SU-DHL-6 (cell line): ENCODE measurements at regions not wholly inside any gene's neighbourhood (a gene's known extent, or its start where the extent isn't known, plus 50 kb on each side); places are given as distances from the start of the nearest gene placed in this dataset.

Source experiments
- EZH2phosphoT487 ChIP-seq: fragments of 200-600 bp; sonication (generic), shearing (Covaris generic); conservative IDR thresholded peaks from 2 replicates; pipeline ENCODE4 v1.6.1; 2018; ENCODE audit warnings: mild to moderate bottlenecking, antibody characterized with exemption, low read length, moderate library complexity, mixed read lengths
- TF ChIP-seq, protein P1 (sequence below): fragments of 200-600 bp; sonication (generic); IDR thresholded peaks from one replicate; pipeline ENCODE4 v1.5.1; 2017; ENCODE audit warnings: antibody characterized with exemption, mild to moderate bottlenecking, low read length, moderate library complexity; ENCODE audit not compliant: insufficient read depth, poor library complexity, severe bottlenecking

DNA sequence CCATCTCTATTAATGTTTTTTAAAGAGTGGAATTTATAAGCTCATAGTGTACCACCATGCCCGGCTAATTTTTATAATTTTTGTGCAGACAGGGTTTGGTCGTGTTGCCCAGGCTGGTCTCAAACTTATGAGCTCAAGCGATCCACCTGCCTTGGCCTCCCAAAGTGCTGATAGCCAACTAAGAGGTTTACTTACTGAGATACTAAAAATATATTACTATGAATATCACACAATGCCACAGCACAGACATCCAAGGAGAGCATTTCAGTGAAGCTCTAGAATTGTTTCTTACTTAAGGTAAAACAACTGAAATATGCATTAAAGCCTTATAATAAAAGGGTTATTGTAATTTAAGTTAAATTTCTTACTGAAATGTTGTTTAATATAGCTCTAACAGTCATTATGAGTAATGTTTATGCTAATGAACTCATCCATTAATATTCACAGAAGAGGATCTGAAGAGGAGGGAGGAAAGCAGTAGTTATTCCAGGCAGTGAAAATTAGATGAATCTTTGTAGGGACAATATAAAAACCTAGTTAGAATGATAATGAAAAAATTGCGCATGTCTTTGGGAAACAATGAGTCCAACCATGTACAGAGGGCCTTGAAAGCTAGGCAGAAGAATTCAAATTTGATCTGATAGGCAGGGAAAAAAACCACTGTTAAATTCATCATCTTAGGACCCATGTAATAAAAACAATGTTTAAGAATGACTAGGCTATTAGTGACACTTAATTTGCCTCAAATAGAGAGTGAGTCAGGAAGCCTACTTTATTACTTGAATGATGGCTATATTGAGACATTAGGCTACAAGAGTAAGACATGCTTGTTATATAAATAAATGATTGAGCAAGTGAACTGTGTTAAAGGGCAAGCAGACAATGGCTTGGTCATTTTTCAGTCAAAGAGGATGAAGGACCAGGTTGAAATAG is 99.2 kb downstream of the SLC41A2 start:
- TF ChIP-seq, protein P1, sequence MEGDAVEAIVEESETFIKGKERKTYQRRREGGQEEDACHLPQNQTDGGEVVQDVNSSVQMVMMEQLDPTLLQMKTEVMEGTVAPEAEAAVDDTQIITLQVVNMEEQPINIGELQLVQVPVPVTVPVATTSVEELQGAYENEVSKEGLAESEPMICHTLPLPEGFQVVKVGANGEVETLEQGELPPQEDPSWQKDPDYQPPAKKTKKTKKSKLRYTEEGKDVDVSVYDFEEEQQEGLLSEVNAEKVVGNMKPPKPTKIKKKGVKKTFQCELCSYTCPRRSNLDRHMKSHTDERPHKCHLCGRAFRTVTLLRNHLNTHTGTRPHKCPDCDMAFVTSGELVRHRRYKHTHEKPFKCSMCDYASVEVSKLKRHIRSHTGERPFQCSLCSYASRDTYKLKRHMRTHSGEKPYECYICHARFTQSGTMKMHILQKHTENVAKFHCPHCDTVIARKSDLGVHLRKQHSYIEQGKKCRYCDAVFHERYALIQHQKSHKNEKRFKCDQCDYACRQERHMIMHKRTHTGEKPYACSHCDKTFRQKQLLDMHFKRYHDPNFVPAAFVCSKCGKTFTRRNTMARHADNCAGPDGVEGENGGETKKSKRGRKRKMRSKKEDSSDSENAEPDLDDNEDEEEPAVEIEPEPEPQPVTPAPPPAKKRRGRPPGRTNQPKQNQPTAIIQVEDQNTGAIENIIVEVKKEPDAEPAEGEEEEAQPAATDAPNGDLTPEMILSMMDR: no peak
- no peak for TF ChIP-seq EZH2phosphoT487
